Transverse colon (tissue), 4 donors: ENCODE measurements at regions not wholly inside any gene's neighbourhood (a gene's known extent, or its start where the extent isn't known, plus 50 kb on each side); places are given as distances from the start of the nearest gene placed in this dataset.
"Not testable (repeated sequence)": the region's sequence is repeated elsewhere in the genome, so short reads cannot be mapped to it uniquely, and the experiment has no call there.

ENCODE experiments used
- DNase-seq: peaks from one replicate; pipeline ENCODE4 v3.0.0-alpha.2; 2019
- H3K27ac ChIP-seq, 4 donors: fragments of 200-600 bp; sonication (generic); 2 replicates each; pipeline ENCODE4 v1.5.1; 2016 to 2018; ENCODE audit warnings: inconsistent platforms in 4 of 4
- H3K27me3 ChIP-seq: fragments of 200-600 bp; sonication (generic); 2 replicates; pipeline ENCODE4 v1.5.1; 2017; ENCODE audit warnings: inconsistent platforms
- H3K36me3 ChIP-seq, 4 donors: fragments of 200-600 bp; sonication (generic); 2 replicates each; pipeline ENCODE4 v1.5.1; 2017 to 2019; ENCODE audit warnings: inconsistent platforms in 4 of 4
- H3K4me1 ChIP-seq, 4 donors: fragments of 200-600 bp; sonication (generic); 2 replicates each; pipeline ENCODE4 v1.5.1; 2017 to 2020; ENCODE audit warnings: inconsistent platforms in 4 of 4
- H3K4me3 ChIP-seq, 4 donors: fragments of 200-600 bp; sonication (generic); 1 replicate in 1 of 4; 2 replicates in 3 of 4; pipeline versions ENCODE4 v1.5.1 to v1.6.1; 2017 to 2019; ENCODE audit warnings: inconsistent platforms in 4 of 4
- H3K9me3 ChIP-seq, 2 donors: fragments of 200-600 bp; sonication (generic); 2 replicates each; pipeline ENCODE4 v1.5.1; 2017 to 2019; ENCODE audit warnings: inconsistent platforms in 2 of 2
- EP300 ChIP-seq: sonication (generic); formaldehyde crosslinking; IDR thresholded peaks from one replicate; pipeline ENCODE4 v1.6.1; 2017; ENCODE audit warnings: antibody characterized with exemption, low read depth
- POLR2A ChIP-seq: fragments of 450-650 bp; IDR thresholded peaks from one replicate; pipeline ENCODE4 v1.6.1; 2016; ENCODE audit warnings: antibody characterized with exemption, mild to moderate bottlenecking, moderate library complexity
- POLR2AphosphoS5 ChIP-seq, 3 donors: sonication (generic); formaldehyde crosslinking; IDR thresholded peaks; one replicate each; pipeline ENCODE4 v1.6.1; 2016; ENCODE audit warnings: antibody characterized with exemption in 3 of 3
- WGBS, 2 donors: methylation state at CpG; one replicate each; pipeline ENCODE4 v1.1.5; 2018; ENCODE audit warnings: low coverage in 1 of 2; 5-methylcytosine and 5-hydroxymethylcytosine counted together
- in situ Hi-C, 4 donors: fragments of 200-750 bp; cut with MboI; loops; one replicate each; pipeline versions ENCODE4 v1.15.0 to v1.15.1; 2017; ENCODE audit warnings: low sequenced_read_pairs in 3 of 4, low pct_ligation_motif_present in 1 of 4, low pct_unique_long_range_greater_than_20kb in 1 of 4
- intact Hi-C: fragments of 100-400 bp; cut with DNase I; formaldehyde crosslinking; loops from one replicate; pipeline ENCODE4 v1.15.1; 2023; ENCODE audit warnings: low total_unique reads
- TF ChIP-seq, protein P1 (sequence below), 5 experiments: fragments of 200-600 bp in 3 of 5; fragments of 450-650 bp in 2 of 5; sonication (generic) in 3 of 5; IDR thresholded peaks; 1 replicate in 2 of 5; 2 replicates in 3 of 5; pipeline ENCODE4 v1.5.1; 2016 to 2017; ENCODE audit warnings: antibody characterized with exemption in 5 of 5, inconsistent platforms in 3 of 5, mild to moderate bottlenecking in 2 of 5, moderate library complexity in 1 of 5

DNA sequence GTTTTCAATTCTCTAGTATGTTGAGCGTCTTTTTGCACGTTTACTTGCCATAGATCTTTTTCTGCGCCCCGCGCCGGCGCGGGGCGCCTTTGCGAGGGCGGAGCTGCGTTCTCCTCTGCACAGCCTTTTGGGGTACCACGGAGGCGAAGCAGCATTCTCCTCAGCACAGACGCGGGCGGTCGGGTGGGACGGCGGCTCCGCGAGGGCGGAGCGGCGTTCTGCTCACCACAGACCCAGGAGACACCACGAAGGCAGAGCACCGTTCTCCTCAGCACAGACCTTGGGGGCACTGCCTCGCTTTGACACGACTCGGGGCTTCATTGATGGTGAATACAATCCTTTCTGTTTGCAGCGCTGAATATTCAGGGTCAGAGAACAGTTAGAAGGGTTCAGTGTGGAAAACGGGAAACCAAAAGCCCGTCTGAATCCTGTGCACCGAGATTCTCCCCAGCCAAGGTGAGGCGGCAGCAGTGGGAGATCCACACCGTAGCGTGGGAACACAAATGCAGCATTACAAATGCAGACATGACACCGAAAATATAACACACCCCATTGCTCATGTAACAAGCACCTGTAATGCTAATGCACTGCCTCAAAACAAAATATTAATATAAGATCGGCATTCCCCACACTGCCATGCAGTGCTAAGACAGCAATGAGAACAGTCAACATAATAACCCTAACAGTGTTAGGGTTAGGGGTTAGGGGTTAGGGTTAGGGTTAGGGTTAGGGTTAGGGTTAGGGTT is 190.7 kb upstream of the VIPR2 start:
- H3K27ac ChIP-seq, H3K4me3 ChIP-seq, H3K36me3 ChIP-seq, in situ Hi-C loops, H3K27me3 ChIP-seq, H3K4me1 ChIP-seq, intact Hi-C loops, H3K9me3 ChIP-seq, DNase-seq: not testable (repeated sequence)
- WGBS, 2 donors, result 84 to 88% methylated on average over 9 to 39 of the region's 39 CpGs

DNA sequence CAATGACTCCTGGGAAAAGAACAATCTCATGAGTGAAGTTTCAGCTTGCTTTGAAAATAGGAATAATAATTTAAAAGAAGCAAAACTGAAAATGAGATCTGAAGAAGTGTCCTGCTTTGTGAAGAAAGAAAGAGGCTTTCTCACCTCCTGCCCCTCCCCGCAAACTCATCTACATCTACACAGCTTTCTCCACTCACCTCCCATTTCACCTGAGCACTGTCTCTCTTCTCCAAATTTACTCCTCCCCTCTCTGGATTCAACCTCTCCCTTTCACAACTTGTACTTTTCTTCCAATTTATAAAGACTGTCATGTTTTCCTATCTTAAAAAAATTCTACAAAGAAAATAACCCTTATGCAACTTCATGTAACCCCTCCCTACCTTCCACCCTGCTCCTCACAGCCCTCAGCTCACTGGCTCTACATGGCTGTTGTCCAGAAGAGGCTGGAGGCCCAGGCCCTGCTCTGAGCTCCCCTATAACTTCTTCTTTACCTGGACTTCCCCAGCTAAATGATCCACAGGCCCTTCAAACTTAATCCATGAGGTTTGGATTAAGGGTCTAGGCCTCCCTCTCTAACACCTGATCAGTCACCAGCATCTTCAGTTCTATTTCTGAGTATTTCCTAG is 188.3 kb upstream of the VIPR2 start:
- H3K4me1 ChIP-seq, in situ Hi-C loops, H3K36me3 ChIP-seq, DNase-seq, H3K27me3 ChIP-seq, H3K9me3 ChIP-seq, H3K27ac ChIP-seq, H3K4me3 ChIP-seq, intact Hi-C loops: not testable (repeated sequence)
- 80 to 86% methylated on average over 1 of the region's 1 CpG for WGBS, 2 donors

DNA sequence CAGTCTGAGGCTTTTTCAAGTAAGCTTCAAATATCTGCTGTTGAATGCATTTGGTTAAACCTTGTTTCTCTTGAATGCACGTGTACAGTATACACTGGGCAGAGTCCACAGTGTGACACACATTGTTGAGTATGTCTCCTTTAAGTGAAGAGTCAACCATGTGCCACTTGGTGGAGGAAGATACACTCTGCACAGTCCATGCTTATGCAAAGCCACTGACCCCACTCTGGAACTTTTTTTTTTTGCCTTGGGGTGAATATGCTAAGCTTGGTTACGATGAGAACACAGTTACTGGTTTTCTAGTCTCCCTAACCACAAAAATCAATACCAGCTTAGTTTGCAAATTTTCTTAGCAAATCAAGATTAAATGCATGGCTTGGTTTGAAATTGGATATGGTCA is 186.8 kb upstream of the VIPR2 start:
- no peak for DNase-seq
- in situ Hi-C loops (no loop called here), intact Hi-C loops (no loop called here)
- Histone ChIP-seq H3K4me1 (no peaks in the 10 kb centered on the region), H3K36me3 (no peaks in the 10 kb centered on the region), H3K27ac (no peak overlapping the region), H3K9me3 (peaks cover 10 to 12% of the 10 kb centered on the region in 2 donors), H3K4me3 (no peak overlapping the region), H3K27me3 (no peaks in the 10 kb centered on the region)
- WGBS, 2 donors, result 44 to 58% methylated on average over 2 of the region's 2 CpGs
- no peak for TF ChIP-seq EP300
- TF ChIP-seq POLR2AphosphoS5 (IDR thresholded peaks at IDR 0.05), result no peak
- TF ChIP-seq, protein P1, sequence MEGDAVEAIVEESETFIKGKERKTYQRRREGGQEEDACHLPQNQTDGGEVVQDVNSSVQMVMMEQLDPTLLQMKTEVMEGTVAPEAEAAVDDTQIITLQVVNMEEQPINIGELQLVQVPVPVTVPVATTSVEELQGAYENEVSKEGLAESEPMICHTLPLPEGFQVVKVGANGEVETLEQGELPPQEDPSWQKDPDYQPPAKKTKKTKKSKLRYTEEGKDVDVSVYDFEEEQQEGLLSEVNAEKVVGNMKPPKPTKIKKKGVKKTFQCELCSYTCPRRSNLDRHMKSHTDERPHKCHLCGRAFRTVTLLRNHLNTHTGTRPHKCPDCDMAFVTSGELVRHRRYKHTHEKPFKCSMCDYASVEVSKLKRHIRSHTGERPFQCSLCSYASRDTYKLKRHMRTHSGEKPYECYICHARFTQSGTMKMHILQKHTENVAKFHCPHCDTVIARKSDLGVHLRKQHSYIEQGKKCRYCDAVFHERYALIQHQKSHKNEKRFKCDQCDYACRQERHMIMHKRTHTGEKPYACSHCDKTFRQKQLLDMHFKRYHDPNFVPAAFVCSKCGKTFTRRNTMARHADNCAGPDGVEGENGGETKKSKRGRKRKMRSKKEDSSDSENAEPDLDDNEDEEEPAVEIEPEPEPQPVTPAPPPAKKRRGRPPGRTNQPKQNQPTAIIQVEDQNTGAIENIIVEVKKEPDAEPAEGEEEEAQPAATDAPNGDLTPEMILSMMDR (IDR thresholded peaks at IDR 0.05), result no peak
- TF ChIP-seq POLR2A, result no peak

DNA sequence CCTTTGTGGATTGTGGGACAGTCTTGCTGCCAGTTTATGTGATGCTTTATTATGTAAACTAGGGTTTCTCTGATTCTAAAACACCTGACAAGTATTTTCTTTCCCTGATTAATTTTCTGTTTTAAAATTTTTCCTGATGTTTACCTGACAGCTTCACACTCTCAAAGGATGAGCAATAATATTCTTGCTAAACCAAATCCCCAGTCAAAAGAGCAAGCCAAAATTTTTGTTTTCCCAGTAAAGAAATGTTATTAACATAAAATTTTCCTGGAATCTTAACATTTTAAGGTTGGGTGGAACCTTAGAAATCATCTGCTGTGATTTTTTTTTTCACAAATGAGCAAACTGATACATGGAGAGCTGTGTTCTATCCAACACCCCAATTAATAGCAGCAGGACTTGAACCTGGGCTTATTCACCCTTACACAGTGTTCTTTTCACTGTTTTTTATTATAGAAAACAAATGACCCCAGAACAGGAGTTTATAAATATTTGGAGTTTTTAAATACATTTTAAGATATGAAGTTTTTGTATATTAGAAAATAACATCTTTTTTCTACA is 185.2 kb upstream of the VIPR2 start:
- Histone ChIP-seq H3K27me3 (no peaks in the 10 kb centered on the region), H3K27ac (no peak overlapping the region), H3K36me3 (no peaks in the 10 kb centered on the region), H3K9me3 (peaks cover 10 to 12% of the 10 kb centered on the region in 2 donors), H3K4me1 (no peaks in the 10 kb centered on the region), H3K4me3 (no peak overlapping the region)
- in situ Hi-C loops (no loop called here), intact Hi-C loops (no loop called here)
- TF ChIP-seq POLR2AphosphoS5 (IDR thresholded peaks at IDR 0.05) (no peak), POLR2A (no peak), EP300 (no peak)
- TF ChIP-seq, protein P1 (IDR thresholded peaks at IDR 0.05), result no peak
- no peak for DNase-seq

DNA sequence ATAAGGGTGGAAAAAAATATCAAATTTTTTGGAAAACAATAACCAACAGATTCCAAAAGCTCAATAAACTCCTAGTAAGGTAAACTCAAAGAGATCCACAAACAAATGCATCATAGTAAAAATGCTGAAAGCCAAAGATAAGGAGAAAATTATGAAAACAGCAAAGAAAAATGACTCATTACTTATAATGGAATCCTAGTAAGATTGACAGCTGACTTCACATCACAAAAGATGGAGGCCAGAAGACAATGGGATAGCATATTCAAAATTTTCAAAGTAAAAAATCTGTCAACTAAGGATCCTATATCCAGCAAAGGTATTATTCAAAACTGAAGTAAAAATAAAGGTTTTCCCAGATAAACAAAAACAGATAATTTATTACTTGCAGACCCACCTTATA is 183.4 kb upstream of the VIPR2 start:
- Histone ChIP-seq H3K9me3 (peaks cover 10 to 12% of the 10 kb centered on the region in 2 donors), H3K4me3 (no peak overlapping the region), H3K36me3 (no peaks in the 10 kb centered on the region), H3K27me3 (no peaks in the 10 kb centered on the region), H3K27ac (no peak overlapping the region), H3K4me1 (no peaks in the 10 kb centered on the region)
- no peak for DNase-seq
- intact Hi-C loops (no loop called here), in situ Hi-C loops (no loop called here)
- TF ChIP-seq POLR2AphosphoS5 (IDR thresholded peaks at IDR 0.05), result no peak
- TF ChIP-seq EP300, result no peak
- TF ChIP-seq, protein P1 (IDR thresholded peaks at IDR 0.05), result no peak
- no peak for TF ChIP-seq POLR2A
